ENCODE measurements at regions not wholly inside any gene's neighbourhood (a gene's known extent, or its start where the extent isn't known, plus 50 kb on each side); places are given as distances from the start of the nearest gene placed in this dataset.

GRCh38 chr16:58807276-58807675, 73.2 kb upstream of the GOT2 start:
- TF ChIP-seq POLR2A (IDR thresholded peaks at IDR 0.05), result no peak
- no peak for TF ChIP-seq CTCF (IDR thresholded peaks at IDR 0.05)

Measured in testis (tissue), 2 donors.